Fibroblast of the conjunctiva (primary cell): ENCODE measurements at regions not wholly inside any gene's neighbourhood (a gene's known extent, or its start where the extent isn't known, plus 50 kb on each side); places are given as distances from the start of the nearest gene placed in this dataset.
"Not testable (repeated sequence)": the region's sequence is repeated elsewhere in the genome, so short reads cannot be mapped to it uniquely, and the experiment has no call there.

Experiments
- DNase-seq: peaks from one replicate; pipeline ENCODE4 v3.0.0-alpha.2; 2010; ENCODE audit warnings: low read depth

DNA sequence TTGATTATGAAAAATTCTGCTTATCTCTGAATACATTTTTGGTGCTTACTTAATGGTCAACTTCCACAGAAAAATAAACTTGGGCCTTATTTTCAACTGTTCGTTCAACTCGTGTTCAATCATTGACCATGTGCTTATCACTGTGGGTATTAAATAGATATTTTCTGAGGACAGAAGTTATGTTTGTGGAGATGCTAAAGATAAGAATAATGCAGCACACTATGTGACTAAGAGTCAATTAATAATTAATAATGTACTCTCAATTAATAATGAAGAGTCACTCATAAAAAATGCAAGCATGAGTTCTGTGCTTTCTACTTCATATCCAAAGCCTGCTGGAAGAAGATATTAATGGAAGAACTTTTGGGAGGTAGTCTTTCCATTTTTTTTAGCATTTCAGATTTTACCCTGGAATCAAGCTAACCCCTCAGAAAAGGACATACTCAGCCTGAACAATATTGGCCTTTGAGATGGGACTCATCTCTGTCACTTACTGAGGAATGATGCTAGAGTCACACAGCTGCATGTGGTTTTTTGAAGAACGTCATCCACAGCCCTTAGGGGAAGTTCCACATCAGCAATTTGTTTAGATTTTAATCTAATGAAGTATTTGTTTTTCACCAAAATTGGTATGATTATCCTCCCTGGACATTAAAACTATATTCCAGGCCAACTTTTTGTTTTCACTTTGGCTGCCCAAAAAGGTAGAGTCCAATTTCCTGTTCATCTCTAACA is 191.9 kb upstream of the CRIM1 start:
- no peak for DNase-seq

DNA sequence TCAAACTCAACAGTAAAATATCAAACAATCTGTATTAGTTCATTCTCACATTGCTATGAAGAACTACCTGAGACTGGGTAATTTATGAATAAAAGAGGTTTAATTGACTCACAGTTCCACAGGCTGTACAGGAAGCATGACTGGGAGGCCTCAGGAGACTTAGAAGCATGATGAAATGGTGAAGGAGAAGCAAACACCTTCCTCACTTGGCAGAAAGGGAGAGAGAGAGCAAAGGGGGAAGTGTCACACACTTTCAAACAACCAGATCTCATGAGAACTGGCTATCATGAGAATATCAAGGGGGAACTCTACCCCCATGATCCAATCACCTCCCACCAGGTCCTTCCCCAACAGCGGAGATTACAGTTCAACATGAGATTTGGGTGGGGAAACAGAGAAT is 198.5 kb upstream of the CRIM1 start:
- DNase-seq = not testable (repeated sequence)

DNA sequence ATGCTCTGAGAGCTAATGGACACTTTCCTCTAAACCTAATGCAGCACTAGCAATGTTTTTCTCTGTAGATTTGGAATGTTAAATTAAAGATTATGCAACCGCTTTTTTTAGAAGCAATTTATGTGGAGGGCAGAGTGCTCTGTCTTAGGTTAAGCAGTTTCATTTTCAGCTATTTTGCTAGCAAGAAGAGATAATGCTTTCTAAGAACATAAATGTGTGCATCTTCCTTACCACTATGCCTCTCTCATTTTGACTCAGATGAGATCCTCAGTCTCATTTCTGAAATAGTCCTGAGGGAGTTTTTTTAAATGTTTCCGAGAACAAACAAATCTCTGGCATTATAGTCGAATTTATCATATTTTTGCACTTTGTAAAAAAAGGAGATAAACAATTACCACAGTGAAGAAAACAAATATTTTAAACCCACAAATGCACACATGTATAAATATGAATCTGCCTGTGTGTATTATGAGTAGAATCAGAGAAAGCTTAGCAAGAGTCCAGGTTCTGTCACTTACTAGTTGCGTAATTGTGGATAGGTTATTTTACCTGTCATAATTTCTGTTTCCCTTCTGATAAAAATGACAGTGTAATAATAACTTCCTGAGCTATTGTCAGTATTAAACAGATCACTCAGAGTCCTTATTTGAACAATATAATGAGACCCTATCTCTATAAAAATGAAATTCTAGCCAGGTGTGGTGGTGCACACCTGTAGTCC is 207.7 kb upstream of the CRIM1 start:
- no peak for DNase-seq

DNA sequence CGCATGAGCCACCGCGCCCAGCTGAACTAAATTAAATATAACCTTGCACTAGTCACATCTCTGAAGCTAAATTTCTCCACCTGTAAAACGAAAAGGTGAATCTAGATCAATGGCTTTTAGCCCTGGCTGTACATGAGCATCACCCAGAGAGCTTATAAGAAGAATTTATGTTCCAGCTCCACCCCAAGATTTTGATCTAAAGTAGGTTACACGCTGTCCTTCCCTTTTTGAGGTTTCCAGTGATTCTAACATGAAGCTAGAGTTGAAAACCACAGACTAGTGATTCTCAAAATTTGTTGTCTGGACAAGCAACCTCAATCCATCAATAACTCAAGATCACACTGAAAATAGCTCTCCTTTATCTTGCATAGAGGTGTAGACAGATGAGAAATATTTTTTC is 208.8 kb upstream of the CRIM1 start:
- no peak for DNase-seq

DNA sequence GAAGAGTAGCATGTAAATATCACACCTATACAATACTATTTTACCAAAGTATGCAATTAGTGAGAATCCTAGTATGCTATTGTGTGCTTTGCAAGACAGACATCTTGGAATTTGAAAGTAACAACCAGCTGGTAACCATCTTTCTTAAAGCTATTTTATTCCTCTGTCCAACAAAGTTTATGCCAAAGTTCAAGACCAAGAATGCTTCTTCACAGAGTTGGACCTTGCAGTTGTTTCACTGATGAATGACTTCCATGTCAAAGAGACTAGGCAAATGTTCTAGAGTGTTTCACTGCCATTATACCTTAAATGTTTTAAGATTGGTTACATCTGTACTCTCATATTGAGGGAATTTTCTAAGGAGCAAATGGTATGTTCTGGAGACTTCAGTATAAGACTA is 215.2 kb upstream of the CRIM1 start:
- no peak for DNase-seq

DNA sequence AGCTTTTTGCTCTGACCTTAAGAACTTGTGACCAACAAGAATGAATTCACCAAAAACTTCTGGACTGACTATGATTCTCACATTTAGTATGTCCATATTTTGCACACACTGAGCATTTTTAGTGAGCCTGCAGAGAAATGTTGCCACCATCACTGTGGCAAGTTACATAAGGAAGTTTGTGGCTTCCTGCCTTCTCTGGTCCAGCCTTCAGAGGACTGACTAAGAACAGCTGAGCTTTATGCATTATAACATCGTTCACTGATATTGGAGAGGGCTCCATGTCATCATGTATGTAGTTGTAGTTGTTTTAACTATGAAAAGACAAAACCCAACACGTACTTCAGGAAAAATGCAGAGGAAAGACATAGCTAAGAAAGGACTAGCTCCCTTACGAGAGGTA is 218.0 kb upstream of the CRIM1 start:
- no peak for DNase-seq

DNA sequence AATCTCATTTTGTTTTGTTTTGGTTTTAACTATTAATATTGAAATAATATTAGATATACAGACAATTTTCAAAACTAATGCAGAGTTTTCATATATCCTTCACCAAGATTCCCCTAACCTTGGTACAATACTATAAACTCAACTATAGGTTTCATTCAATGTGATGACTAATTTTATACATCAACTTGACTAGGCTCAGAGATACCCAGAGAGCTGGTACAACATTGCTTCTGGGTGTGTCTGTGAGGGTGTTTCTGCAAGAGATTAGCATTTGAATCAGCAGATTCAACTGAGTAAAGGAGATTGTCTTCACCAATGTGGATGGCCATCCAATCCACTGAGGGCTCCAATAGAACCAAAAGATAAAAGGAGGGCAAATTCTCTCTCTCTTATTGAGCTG is 221.3 kb upstream of the CRIM1 start:
- no peak for DNase-seq

DNA sequence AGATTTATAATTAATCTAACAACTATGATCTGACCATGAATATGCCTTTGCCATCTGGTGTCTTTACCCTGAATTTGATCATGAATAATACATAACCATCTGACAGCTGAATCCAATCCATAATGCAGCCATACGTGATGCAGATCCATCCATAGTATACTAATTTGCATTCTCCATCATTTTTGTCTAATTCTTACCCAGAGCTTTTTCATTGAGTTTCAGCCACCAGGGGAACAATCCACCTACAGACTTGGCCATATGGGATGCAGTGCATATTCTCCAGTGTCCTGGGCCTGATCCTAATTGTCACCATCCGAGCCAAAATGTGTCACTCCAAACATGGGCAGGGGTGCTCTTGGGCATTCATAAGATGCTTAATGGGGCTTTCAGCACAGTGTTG is 227.2 kb upstream of the CRIM1 start:
- no peak for DNase-seq

DNA sequence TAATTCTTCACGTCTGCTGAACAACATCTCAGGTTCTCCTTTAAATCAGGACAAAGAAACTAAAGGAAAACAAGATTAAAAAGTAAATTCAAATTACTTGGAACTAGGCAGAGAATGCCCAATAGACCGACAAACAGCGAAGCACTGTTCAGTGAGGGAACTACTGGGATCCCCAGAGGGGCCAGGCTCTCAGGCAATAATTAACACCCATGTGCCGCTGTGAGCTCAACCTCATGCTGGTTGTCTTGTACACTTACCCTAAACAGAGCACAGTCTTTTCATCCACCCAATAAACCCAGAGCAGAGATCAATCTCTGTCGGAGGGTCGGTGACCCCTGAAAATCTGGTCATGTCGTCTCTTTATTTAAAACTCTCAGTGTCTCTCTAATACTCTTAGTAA is 229.9 kb upstream of the CRIM1 start:
- no peak for DNase-seq

DNA sequence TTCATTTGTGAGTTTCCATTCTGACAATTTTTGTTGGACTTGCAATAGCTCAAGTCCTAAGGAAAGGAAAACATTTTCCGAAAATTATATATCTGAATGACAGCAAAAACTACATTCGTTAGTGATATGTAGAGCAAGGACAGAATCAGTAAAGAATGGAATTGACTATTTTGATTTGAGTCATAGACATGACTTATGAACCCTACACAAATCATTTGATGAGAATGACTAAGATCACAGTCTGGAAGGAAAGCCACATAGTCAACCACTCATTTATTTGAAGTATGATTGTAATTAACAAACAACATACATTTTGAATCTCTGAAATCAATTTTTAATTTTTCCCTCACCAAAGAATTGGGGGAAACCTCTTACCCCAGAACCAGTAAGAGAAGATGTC is 231.6 kb upstream of the CRIM1 start:
- DNase-seq = no peak

DNA sequence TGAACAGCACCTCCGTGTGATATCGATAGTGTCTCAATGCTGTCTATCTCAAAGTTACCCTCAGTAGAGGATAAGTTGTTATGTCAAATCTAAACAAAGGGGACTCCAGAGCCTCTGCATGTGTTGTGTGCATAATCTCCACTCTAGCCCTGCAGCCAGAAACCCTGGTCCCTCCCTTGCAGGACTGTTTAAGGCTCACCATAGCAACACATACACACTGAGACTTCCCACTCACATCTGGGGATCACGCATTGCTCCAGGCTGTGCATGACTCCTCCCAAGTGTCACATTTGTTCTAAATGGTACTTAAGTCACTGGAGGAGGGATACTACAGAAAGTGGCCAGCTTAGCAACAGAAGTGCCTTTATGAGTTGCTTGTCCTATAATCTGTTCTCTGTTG is 258.6 kb upstream of the CRIM1 start:
- DNase-seq = no peak

DNA sequence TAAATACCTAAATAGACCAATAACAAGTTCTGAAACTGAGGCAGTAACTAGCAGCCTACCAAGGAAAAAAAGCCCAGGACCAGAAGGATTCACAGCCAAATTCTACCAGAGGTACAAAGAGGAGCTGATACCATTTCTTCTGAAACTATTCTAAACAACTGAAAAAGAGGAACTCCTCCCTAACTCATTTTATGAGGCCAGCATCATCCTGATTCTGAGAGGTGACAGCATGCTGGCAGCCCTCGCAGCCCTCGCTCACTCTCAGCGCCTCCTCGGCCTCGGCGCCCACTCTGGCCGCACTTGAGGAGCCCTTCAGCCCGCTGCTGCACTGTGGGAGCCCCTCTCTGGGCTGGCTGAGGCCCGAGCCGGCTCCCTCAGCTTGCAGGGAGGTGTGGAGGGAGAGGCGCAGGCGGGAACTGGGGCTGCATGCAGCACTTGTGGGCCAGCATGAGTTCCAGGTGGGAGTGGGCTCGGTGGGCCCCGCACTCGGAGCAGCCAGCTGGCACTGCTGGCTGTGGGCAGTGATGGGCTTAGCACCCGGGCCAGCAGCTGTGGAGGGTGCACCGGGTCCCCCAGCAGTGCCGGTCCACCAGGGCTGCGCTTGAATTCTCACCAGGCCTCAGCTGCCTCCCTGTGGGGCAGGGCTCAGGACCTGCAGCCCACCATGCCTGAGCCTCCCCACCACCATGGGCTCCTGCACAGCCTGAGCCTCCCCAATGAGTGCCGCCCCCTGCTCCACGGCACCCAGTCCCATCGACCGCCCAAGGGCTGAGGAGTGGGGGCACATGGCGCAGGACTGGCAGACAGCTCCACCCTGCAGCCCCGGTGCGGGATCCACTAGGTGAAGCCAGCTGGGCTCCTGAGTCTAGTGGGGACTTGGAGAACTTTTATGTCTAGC is 263.5 kb upstream of the CRIM1 start:
- DNase-seq = not testable (repeated sequence)

DNA sequence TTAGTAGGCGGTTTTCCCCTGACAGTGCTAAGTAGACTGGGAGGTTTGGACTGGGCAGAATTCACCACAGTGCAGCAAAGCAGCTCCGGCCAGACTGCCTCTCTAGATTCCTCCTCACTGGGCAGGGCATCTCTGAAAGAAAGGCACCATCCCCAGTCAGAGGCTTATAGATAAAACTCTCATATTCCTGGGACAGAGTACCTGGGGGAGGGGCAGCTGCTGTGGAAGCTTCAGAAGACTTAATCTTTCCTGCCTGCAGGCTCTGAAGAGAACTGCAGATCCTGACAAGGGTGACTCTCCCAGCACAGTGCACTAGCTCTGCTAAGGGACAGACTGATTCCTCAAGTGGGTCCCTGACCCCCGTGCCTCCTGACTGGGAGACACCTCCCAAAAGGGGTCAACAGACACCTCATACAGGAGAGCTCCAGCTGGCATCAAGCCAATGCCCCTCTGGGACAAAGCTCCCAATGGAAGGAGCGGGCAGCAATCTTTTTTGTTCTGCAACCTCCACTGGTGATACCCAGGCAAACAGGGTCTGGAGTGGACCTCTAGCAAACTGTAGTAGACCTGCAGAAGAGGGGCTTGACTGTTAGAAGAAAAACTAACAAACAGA is 266.8 kb upstream of the CRIM1 start:
- DNase-seq = no peak

DNA sequence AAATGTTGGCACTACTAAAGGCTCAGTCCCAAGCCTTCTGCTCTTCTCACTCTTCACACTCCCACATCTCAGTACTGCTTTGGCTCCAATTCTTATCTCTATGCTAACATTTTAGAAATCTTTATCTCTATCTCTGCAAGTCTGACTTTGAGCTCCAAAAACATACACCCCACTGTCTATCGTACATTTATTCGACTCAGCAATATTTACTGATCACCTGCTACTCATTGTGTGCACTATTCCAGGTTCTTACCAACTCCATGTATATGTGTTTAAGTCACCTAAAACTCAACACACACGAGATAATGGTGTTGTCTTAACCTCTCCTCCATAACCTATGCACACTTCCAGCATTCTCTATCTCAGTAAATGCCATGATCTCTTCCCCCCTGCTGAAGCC is 268.2 kb upstream of the CRIM1 start:
- DNase-seq = no peak

DNA sequence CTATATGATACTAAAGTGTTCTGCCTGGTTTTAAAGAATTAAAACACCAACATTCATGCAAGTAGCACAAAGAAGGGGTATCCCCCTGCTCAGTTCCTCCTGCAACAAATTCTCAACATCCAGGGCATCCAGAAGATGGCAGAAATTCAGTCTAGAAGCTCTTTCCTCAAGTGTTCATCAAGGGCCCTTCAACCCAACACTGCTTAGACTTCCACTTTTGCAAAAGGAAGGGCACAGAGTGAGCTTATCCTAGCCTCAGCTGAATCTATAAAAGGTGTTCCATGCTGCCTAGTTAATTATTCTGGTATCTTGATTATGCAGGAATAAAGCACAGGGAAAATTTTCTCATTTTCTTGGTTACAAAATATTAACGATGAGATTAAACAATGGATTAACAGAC is 275.8 kb upstream of the CRIM1 start:
- DNase-seq = no peak

DNA sequence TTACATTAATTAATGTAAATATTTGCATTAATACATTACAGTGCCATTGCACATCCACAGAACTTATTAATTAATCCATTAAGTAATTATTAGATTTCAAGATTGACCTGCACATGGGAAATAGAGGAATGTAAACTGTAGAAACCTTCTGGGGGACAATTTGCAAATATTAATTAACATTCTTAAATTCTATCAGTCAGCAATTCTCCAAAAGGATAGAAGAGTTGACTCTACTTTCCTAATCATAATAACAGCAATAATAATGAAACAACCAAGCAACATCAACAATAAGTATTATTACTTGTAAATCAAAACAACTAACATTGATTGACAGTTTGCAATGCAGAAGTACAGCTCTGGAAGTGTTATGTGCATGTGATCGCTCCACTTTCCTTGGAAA is 281.6 kb upstream of the CRIM1 start:
- no peak for DNase-seq

DNA sequence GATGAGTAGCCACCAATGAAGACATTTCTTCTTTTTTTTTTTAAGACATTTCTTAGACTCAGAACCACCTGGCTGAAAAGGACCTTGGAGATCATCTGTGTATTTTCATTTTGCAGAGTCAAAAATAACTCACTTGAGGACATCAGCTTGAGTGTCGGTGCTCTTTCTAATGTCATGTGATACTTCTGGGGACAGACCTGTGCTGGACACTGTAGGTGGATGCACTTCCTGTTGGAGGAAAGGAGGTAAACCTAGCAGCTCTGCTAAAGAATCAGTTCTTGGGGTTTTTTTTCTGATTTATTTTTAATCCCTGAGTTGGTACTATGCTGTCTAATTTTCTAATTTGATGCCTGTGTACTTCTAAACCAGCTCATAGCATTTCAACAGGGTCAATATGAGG is 283.9 kb upstream of the CRIM1 start:
- no peak for DNase-seq

DNA sequence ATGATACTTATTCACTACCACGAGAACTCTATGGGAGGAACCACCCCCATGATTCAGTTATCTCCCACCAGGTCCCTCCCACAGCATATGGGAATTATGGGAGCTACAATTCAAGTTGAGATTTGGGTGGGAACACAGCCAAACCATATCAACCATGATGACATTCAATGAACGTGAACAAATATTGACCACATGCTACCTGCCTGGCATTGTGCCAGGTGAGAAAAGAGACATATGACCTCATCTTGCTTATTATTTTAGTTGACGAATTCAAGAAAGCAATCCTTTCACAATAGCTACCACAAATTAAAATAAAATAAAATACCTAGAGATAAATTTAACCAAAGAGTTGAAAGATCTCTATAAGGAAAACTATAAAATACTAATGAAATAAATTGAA is 286.5 kb upstream of the CRIM1 start:
- no peak for DNase-seq

DNA sequence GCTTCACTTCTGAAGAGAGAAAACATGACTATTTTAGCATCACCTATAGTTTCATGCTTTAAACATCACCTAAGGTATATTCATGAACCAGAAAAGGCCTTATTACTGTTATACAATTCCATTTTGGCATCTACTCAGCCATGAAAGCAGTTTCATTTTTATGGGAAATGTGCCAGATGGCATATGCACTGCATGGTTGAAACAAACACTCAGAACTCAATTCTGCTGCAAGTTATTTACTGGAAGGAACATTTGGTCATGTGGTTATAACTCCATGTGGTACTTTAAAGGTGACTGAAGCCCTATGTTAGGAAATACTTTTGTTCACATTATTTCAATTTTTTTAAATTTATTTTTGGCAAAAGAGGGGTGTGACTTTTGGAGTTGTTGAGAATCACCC is 287.5 kb upstream of the CRIM1 start:
- no peak for DNase-seq

DNA sequence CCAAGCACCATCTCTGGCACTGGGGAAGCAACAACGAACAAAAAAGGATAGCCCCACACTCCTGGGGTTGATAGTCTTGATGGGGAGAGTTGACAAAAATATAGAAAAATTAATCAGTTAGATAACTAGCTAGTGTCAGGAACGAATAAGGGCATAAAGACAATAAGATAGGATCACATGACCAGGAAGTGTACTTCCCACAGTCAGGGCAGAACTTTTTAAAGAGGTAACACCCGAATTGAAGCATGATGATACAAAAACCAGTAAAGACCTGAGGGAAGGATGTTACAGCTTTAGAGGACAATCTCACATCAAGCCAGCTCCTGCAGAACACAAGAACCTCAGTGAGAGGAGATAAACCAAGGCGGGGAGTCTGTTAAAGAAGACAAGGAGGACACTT is 295.4 kb upstream of the CRIM1 start:
- DNase-seq = no peak

DNA sequence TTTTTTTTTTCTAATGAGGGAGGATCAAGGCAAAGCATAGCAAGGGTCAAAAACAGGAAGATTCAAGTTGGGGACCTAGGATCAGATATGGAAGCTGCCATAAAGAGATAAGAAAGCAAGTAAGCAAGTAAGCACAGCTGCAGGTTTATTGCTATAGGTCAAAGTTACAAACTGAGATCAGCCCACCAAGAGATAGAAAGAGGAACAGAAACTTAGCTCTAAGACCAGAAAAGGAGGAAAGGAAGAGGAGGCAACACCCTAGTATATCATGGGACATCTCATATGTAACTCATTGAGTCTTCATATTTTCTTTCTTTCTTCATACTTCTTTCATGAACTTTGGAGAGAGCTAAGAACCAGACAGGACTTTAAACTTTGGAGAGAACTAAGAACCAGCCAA is 295.9 kb upstream of the CRIM1 start:
- DNase-seq = no peak

DNA sequence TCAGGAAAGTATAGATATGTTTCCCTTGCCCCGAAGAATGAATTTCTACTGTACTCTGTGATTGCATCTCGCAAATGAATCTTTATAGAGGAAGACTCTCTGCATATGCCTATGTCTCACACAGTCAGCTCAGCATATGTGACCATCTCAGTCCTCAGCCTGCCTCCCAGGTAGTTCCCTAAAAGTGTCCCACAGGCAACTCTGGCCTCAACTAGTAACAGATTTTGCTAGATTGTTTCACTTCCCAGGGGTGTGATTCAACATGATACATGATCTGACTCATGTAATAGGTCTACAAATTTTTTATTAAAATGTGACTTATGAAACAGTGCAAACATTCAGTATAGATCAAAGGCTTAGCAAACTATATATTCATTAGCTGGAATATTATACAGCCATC is 296.6 kb upstream of the CRIM1 start:
- no peak for DNase-seq

DNA sequence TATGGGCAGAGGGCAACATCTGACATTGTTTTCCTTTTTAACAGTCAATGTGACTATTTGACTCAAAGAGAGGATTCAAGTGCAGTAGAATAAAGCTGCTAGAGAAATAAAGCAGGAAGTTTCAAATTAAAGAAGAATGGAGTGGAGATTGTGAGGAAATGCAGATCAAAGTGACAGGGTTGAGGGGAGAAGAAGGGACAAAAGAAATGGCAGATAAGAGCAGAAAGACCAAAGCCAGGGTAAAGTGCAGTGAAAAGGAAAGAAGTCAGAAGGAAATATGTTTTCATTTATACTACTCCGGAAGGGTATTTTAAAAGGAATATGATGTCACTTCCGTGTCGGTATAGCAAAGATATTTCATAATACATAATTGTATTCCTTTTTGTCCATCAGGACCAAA is 297.5 kb upstream of the CRIM1 start:
- no peak for DNase-seq
